Hematopoietic multipotent progenitor cell (in vitro differentiated cells): ENCODE measurements at regions not wholly inside any gene's neighbourhood (a gene's known extent, or its start where the extent isn't known, plus 50 kb on each side); places are given as distances from the start of the nearest gene placed in this dataset. TPM values are rescaled to one million over a fixed set of nuclear protein-coding genes. Genes with fewer than 3 reads are reported as not detected.

Experiments
- DNase-seq, 3 donors: peaks; one replicate each; pipeline ENCODE4 v3.0.0-alpha.2; 2011 to 2015; ENCODE audit warnings: low read depth in 2 of 3, low spot score in 2 of 3
- small RNA-seq: library from RNA; depleted of rRNA; stranded (forward); fragments of <200 nt; gene quantifications from one replicate; pipeline ENCODE3, GENCODE V24; 2012

- DNase-seq, result no peak
Measured at GRCh38 chr12:38984388-38984787, 79.0 kb upstream of the CPNE8 start.

GRCh38 chr12:38983117-38983571 lies 77.8 kb upstream of the CPNE8 start:
- no peak for DNase-seq

GRCh38 chr12:38977132-38977531 lies 71.7 kb upstream of the CPNE8 start:
- DNase-seq, result no peak

GRCh38 chr12:38969706-38970105 lies 64.3 kb upstream of the CPNE8 start:
- no peak for DNase-seq

GRCh38 chr12:38961683-38962082 lies 56.3 kb upstream of the CPNE8 start:
- no peak for DNase-seq

- no peak for DNase-seq
Measured at GRCh38 chr12:38961012-38961411, 55.6 kb upstream of the CPNE8 start.

GRCh38 chr12:38956337-38956736 lies 50.9 kb upstream of the CPNE8 start:
- DNase-seq, result no peak

Small RNAs in the stretch of these regions (small RNA-seq; reads per million reads assigned to genes)
- not detected for gene AC084373.1
